CD4-positive, CD25-positive, alpha-beta regulatory T cell (primary cell): ENCODE measurements at regions not wholly inside any gene's neighbourhood (a gene's known extent, or its start where the extent isn't known, plus 50 kb on each side); places are given as distances from the start of the nearest gene placed in this dataset.
"Not testable (repeated sequence)": the region's sequence is repeated elsewhere in the genome, so short reads cannot be mapped to it uniquely, and the experiment has no call there.

Source experiments
- ATAC-seq, 2 donors: fragments of 150-1000 bp; cut with Tn5 transposase; one replicate each; pipeline ENCODE4 v1.10.0; 2021; ENCODE audit warnings: low read depth in 2 of 2, moderate number of reproducible peaks in 2 of 2, moderate library complexity in 1 of 2
- DNase-seq, 3 donors: peaks; one replicate each; pipeline versions ENCODE4 v3.0.0 to v3.0.0-alpha.2; 2012 to 2022; ENCODE audit warnings: mixed read lengths in 1 of 3
- H3K27ac ChIP-seq: one replicate; pipeline ENCODE4 v1.7.0; 2013; ENCODE audit warnings: mild to moderate bottlenecking, low read length; ENCODE audit not compliant: insufficient read depth, poor library complexity, severe bottlenecking
- H3K27me3 ChIP-seq: one replicate; pipeline ENCODE4 v1.7.0; 2013; ENCODE audit warnings: low read length; ENCODE audit not compliant: control insufficient read depth, insufficient read depth
- H3K36me3 ChIP-seq: one replicate; pipeline ENCODE4 v1.7.0; 2013; ENCODE audit warnings: mild to moderate bottlenecking, low read length, moderate library complexity; ENCODE audit not compliant: control insufficient read depth, insufficient read depth
- H3K4me1 ChIP-seq: 2 replicates; pipeline ENCODE4 v1.7.0; 2013; ENCODE audit warnings: mild to moderate bottlenecking, low read length; ENCODE audit not compliant: insufficient read depth, control insufficient read depth, poor library complexity, severe bottlenecking
- H3K4me3 ChIP-seq: one replicate; pipeline ENCODE4 v1.7.0; 2013; ENCODE audit warnings: low read depth, mild to moderate bottlenecking, low read length, moderate library complexity
- H3K9me3 ChIP-seq, 2 experiments: 1 replicate in 1 of 2; 2 replicates in 1 of 2; pipeline ENCODE4 v1.7.0; 2013; ENCODE audit warnings: low read length in 2 of 2, mild to moderate bottlenecking in 1 of 2, moderate library complexity in 1 of 2; ENCODE audit not compliant: control insufficient read depth in 2 of 2
- H3K27ac Mint-ChIP-seq, 3 donors: one replicate each; pipeline ENCODE4 v1.8.0; 2020 to 2022; ENCODE audit warnings: mild to moderate bottlenecking in 3 of 3, mixed read lengths in 3 of 3, moderate library complexity in 2 of 3
- H3K27me3 Mint-ChIP-seq: one replicate; pipeline ENCODE4 v1.8.0; 2022; ENCODE audit warnings: mild to moderate bottlenecking, mixed read lengths
- H3K36me3 Mint-ChIP-seq: one replicate; pipeline ENCODE4 v1.8.0; 2020; ENCODE audit warnings: mixed read lengths
- H3K4me1 Mint-ChIP-seq, 4 donors: one replicate each; pipeline ENCODE4 v1.8.0; 2020 to 2022; ENCODE audit warnings: mixed read lengths in 4 of 4, mild to moderate bottlenecking in 1 of 4
- H3K4me3 Mint-ChIP-seq, 4 donors: one replicate each; pipeline ENCODE4 v1.8.0; 2020 to 2022; ENCODE audit warnings: mild to moderate bottlenecking in 4 of 4, mixed read lengths in 4 of 4, moderate library complexity in 3 of 4
- H3K9me3 Mint-ChIP-seq, 7 donors: one replicate each; pipeline ENCODE4 v1.8.0; 2020 to 2022; ENCODE audit warnings: mixed read lengths in 7 of 7, mild to moderate bottlenecking in 3 of 7, moderate library complexity in 2 of 7

DNA sequence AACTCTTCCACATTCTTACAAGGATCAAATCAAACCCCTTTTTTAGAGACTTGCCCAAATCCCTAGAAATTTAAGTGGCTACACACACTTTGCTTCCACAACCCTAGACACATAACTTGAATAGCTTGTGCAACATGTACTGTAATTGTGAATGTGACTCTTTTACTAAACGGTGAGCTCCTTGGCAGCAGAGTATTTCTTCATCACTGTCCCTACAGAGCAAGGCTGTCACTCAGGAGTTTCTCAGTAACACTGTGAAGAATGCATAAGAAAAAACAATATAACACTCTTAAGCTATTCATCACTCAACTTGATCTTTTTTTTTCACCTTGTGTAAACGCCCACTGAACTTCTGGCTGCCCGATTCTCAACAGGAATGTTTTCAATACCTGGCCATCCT, 53.8 kb upstream of the ADAMTS18 start:
- Mint-ChIP-seq H3K4me3 (no peak overlapping the region), H3K4me1 (no peaks in the 10 kb centered on the region), H3K9me3 (peaks cover 0 to 6% (median 0%) of the 10 kb centered on the region in 7 donors), H3K27ac (no peak overlapping the region), H3K27me3 (no peaks in the 10 kb centered on the region), H3K36me3 (no peaks in the 10 kb centered on the region)
- H3K4me3 ChIP-seq: no peak overlapping the region
- no peaks in the 10 kb centered on the region for H3K27me3 ChIP-seq
- H3K36me3 ChIP-seq: no peaks in the 10 kb centered on the region
- no peak for DNase-seq
- no peaks in the 10 kb centered on the region for H3K4me1 ChIP-seq
- no peak overlapping the region for H3K27ac ChIP-seq
- no peak for ATAC-seq
- no peaks in the 10 kb centered on the region for H3K9me3 ChIP-seq

DNA sequence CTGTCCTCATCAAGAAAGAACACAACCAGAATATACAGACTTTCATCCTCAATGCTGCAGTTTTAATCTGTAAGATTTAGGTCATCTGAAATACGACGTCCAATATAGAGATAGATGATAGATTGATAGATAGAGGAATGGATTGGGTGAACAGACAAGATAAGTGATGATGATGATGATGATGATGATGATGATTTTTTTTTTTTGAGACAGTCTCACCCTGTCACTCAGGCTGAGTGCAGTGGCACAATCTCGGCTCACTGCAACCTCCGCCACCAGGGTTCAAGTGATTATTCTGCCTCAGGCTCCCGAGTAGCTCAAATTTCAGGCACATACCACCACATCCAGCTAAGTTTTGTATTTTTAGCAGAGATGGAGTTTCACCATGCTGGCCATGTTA, 56.3 kb upstream of the ADAMTS18 start:
- no peaks in the 10 kb centered on the region for H3K27me3 Mint-ChIP-seq
- no peaks in the 10 kb centered on the region for H3K36me3 Mint-ChIP-seq
- H3K9me3 Mint-ChIP-seq: peaks cover 0 to 7% (median 0%) of the 10 kb centered on the region in 7 donors
- H3K4me3 Mint-ChIP-seq: no peak overlapping the region
- Histone ChIP-seq H3K27ac (no peak overlapping the region), H3K9me3 (no peaks in the 10 kb centered on the region), H3K27me3 (no peaks in the 10 kb centered on the region), H3K36me3 (no peaks in the 10 kb centered on the region), H3K4me3 (no peak overlapping the region), H3K4me1 (no peaks in the 10 kb centered on the region)
- H3K27ac Mint-ChIP-seq: no peak overlapping the region
- H3K4me1 Mint-ChIP-seq: no peaks in the 10 kb centered on the region
- ATAC-seq: no peak
- no peak for DNase-seq

DNA sequence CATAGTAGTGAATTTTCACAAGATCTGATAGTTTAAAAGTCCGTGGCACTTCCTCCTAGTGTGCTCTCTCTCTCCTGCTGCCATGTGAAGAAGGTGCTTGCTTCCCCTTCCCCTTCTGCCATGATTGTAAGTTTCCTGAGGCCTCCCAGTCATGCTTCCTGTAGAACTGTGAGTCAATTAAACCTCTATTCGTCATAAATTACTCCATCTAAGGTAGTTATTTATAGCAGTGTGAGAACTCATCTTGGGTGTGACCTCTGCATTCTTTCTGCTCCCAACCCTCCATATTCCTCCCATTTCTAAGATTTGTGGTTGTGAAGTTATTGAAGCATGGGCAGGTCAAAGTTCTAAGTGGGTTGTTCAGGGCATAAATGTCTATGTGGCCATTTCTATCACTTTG, 62.1 kb upstream of the ADAMTS18 start:
- H3K36me3 ChIP-seq: no peaks in the 10 kb centered on the region
- Mint-ChIP-seq H3K36me3 (no peaks in the 10 kb centered on the region), H3K4me3 (no peak overlapping the region), H3K4me1 (no peaks in the 10 kb centered on the region), H3K9me3 (peaks cover 0 to 4% (median 2%) of the 10 kb centered on the region in 7 donors), H3K27me3 (peaks cover 4% of the 10 kb centered on the region), H3K27ac (no peak overlapping the region)
- no peaks in the 10 kb centered on the region for H3K27me3 ChIP-seq
- no peak overlapping the region for H3K4me3 ChIP-seq
- DNase-seq (no peak), ATAC-seq (no peak)
- H3K4me1 ChIP-seq: no peaks in the 10 kb centered on the region
- no peaks in the 10 kb centered on the region for H3K9me3 ChIP-seq
- H3K27ac ChIP-seq: no peak overlapping the region

DNA sequence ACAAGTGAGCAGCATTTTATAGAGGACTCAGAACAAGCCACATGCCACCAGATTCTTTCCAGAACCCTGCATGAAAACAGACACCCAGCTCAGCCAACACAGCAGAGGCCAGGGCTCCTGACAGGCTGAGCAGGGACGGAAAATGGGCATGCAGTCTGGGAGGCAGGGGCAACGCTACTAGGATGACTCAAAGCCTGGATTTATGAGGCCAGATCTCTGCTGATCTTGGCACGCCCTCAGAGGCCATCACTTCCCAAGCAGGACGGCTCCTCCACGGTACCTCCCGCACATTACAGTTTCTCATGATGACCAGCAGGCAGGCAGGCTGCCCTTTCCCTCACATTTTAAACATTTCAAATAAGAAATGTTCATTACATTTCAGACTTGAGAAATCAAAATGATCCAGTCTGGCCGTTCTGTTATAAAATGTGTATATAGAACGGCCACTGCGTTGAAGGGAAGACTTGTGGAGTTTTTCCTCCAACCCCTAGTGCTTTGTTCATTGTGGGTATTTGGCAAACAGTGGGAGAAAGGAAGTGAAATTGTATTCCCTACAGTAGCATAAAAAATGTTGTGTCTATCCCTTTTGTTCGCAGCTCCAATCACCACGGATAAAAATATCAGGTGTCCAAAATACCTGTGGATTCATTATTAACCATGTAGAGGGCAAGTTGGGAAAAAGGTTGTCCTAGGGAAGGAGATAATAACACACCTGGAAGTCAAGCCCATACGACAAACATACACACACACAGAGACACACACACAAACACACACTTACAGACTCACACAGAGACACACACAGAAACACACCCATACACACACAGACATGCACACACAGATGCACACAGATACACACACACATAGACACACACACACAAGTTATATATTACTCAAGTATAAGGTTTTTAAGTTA, 64.8 kb upstream of the ADAMTS18 start:
- Histone ChIP-seq H3K4me3 (no peak overlapping the region), H3K4me1 (no peaks in the 10 kb centered on the region), H3K27me3 (no peaks in the 10 kb centered on the region), H3K9me3 (no peaks in the 10 kb centered on the region), H3K36me3 (no peaks in the 10 kb centered on the region), H3K27ac (no peak overlapping the region)
- Mint-ChIP-seq H3K27me3 (peaks cover 4% of the 10 kb centered on the region), H3K9me3 (peaks cover 0 to 4% (median 3%) of the 10 kb centered on the region in 7 donors), H3K27ac (no peak overlapping the region), H3K4me3 (no peak overlapping the region), H3K36me3 (no peaks in the 10 kb centered on the region), H3K4me1 (no peaks in the 10 kb centered on the region)
- ATAC-seq (no peak), DNase-seq (no peak)

DNA sequence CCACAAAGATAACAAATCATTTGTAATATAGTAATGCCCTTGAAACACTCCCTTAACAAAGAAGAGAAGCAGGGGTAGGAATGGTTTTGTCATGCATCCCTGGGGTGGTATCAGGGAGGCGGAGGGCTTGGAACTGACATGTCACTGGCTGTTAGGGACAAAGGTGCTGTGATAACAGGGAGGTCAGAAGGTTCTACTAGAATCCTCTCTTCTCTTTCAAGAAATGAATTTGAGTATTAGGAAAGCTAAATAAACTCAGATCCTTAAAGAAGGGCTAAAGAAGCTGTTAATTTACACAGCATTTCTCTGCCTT, 65.4 kb upstream of the ADAMTS18 start:
- Mint-ChIP-seq H3K27ac (no peak overlapping the region), H3K4me1 (no peaks in the 10 kb centered on the region), H3K36me3 (no peaks in the 10 kb centered on the region), H3K9me3 (peaks cover 0 to 4% (median 3%) of the 10 kb centered on the region in 7 donors), H3K4me3 (no peak overlapping the region), H3K27me3 (peaks cover 4% of the 10 kb centered on the region)
- Histone ChIP-seq H3K27me3 (no peaks in the 10 kb centered on the region), H3K27ac (no peak overlapping the region), H3K4me1 (no peaks in the 10 kb centered on the region), H3K9me3 (no peaks in the 10 kb centered on the region), H3K36me3 (no peaks in the 10 kb centered on the region), H3K4me3 (no peak overlapping the region)
- ATAC-seq: no peak
- DNase-seq: no peak

DNA sequence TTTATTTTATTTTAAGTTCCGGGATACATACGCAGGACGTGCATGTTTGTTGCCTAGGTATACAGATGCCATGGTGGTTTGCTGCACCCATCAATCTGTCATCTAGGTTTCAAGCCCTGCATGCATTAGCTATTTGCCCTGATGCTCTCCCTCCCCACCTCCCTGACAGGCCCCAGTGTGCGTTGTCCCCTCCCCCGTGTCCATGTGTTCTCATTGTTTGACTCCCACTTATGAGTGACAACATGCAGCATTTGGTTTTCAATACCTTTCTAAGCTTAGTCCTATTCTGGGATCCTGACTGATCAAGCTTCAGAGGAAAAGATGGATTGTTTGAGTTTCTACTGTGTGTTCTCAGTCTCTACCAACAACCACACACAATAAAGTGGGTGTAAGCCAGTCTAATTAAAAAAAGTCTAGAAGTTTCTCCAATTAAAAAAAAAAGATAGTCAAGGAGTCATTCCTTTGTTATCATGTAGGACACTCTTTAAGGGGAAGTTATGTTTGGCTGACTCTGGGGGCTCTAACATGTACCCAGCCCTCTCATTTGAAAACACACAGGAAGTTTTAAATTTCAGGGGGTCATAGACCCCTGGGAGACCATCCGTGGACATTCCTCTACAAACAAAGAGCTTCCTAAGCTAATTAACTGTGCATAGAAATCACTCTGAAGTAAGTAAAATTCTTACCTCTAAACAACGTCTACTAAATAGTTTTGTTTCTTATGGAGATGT, 66.3 kb upstream of the ADAMTS18 start:
- no peak for DNase-seq
- no peaks in the 10 kb centered on the region for H3K36me3 ChIP-seq
- Mint-ChIP-seq H3K4me3 (no peak overlapping the region), H3K4me1 (no peaks in the 10 kb centered on the region), H3K27ac (no peak overlapping the region), H3K36me3 (no peaks in the 10 kb centered on the region), H3K27me3 (peaks cover 4% of the 10 kb centered on the region), H3K9me3 (peaks cover 0 to 4% (median 3%) of the 10 kb centered on the region in 7 donors)
- H3K4me1 ChIP-seq: no peaks in the 10 kb centered on the region
- H3K9me3 ChIP-seq: no peaks in the 10 kb centered on the region
- no peak overlapping the region for H3K27ac ChIP-seq
- no peak for ATAC-seq
- H3K4me3 ChIP-seq: no peak overlapping the region
- no peaks in the 10 kb centered on the region for H3K27me3 ChIP-seq

DNA sequence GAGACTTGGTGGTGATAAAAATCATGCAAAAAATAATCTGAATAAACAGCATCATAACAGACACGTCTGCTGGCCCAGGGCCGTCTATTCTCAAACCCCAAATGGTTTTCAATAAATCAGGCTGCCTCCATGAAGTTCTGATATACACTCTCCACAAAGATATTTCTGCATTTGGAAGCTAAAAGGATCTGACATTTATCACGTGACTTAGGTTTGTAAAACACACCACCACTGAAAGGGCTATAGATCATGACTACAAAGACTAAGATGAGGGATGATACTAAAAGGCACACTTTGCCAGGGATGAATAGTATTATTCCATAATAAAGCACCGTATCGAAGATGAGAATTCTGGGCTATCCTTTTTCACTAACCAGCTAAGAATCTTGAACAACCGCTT, 67.6 kb upstream of the ADAMTS18 start:
- peaks cover 0 to 3% (median 1%) of the 10 kb centered on the region in 7 donors for H3K9me3 Mint-ChIP-seq
- H3K27ac Mint-ChIP-seq: no peak overlapping the region
- DNase-seq (no peak), ATAC-seq (no peak)
- no peak overlapping the region for H3K4me3 Mint-ChIP-seq
- no peaks in the 10 kb centered on the region for H3K36me3 ChIP-seq
- H3K27ac ChIP-seq: no peak overlapping the region
- H3K36me3 Mint-ChIP-seq: no peaks in the 10 kb centered on the region
- no peaks in the 10 kb centered on the region for H3K4me1 ChIP-seq
- H3K27me3 ChIP-seq: no peaks in the 10 kb centered on the region
- H3K4me3 ChIP-seq: no peak overlapping the region
- H3K9me3 ChIP-seq: no peaks in the 10 kb centered on the region
- H3K4me1 Mint-ChIP-seq: no peaks in the 10 kb centered on the region
- H3K27me3 Mint-ChIP-seq: peaks cover 4% of the 10 kb centered on the region

DNA sequence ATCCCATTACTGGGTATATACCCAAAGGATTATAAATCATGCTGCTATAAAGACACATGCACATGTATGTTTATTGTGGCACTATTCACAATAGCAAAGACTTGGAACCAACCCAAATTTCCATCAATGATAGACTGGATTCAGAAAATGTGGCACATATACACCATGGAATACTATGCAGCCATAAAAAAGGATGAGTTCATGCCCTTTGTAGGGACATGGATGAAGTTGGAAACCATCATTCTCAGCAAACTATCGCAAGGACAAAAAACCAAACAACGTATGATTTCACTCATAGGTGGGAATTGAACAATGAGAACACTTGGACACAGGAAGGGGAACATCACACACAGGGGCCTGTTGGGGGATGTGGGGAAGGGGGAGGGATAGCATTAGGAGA, 71.7 kb upstream of the ADAMTS18 start:
- H3K4me1 ChIP-seq, H3K36me3 Mint-ChIP-seq, H3K27me3 ChIP-seq, H3K4me1 Mint-ChIP-seq, H3K27ac Mint-ChIP-seq, H3K36me3 ChIP-seq, H3K9me3 ChIP-seq, H3K4me3 Mint-ChIP-seq, ATAC-seq, H3K9me3 Mint-ChIP-seq, H3K27me3 Mint-ChIP-seq, H3K27ac ChIP-seq, DNase-seq, H3K4me3 ChIP-seq: not testable (repeated sequence)
